ENCODE measurements at regions not wholly inside any gene's neighbourhood (a gene's known extent, or its start where the extent isn't known, plus 50 kb on each side); places are given as distances from the start of the nearest gene placed in this dataset.

- TF ChIP-seq BRCA1 (IDR thresholded peaks at IDR 0.05; ENCODE audit: low read depth, low read length) = no peak
Observed at GRCh38 chr4:138052806-138053632, 189.1 kb downstream of the SLC7A11 start (continued).

- H3K27ac ChIP-seq (ENCODE audit: control insufficient read depth, insufficient read depth) = no peak overlapping the region
- H4K20me1 ChIP-seq (ENCODE audit: control insufficient read depth, insufficient read depth) = no peaks in the 10 kb centered on the region
- ChIA-PET SMC1A (ENCODE audit: uncharacterized antibody, unreplicated experiment) (interaction anchor here (1.1 kb wide), 1 partner anchor 15 kb away, joined by 3 read pairs; no protein-coding TSS in a partner anchor), RAD21 (ENCODE audit: unreplicated experiment) (no interaction called here), CTCF (interaction anchor here (1.5 kb wide), 1 partner anchor 35 kb away, joined by 3 read pairs; no protein-coding TSS in a partner anchor), POLR2A (no interaction called here)
- H3K79me2 ChIP-seq (ENCODE audit: control insufficient read depth, insufficient read depth, low read length) = no peaks in the 10 kb centered on the region
- 2% methylated on average over 3 of the region's 3 CpGs for WGBS (ENCODE audit: insufficient coverage, insufficient replicate concordance, low lambda C conversion rate, missing lambda C conversion rate)
- H3K4me1 ChIP-seq (ENCODE audit: control insufficient read depth, insufficient read depth, low read length) = no peaks in the 10 kb centered on the region
- no peak overlapping the region for H3K4me2 ChIP-seq (ENCODE audit: control insufficient read depth, insufficient read depth)
- H3K27me3 ChIP-seq (replicated peaks in 1 of 2; ENCODE audit: control insufficient read depth in 2 of 2, insufficient read depth in 2 of 2, low read length in 1 of 2) = no peaks in the 10 kb centered on the region
- H3K36me3 ChIP-seq (ENCODE audit: control insufficient read depth in 2 of 2, insufficient read depth in 2 of 2, low read length in 1 of 2) = no peaks in the 10 kb centered on the region
- no peak for TF ChIP-seq ATF7 (IDR thresholded peaks at IDR 0.05; ENCODE audit: low read depth)
- TF ChIP-seq USF2 (IDR thresholded peaks at IDR 0.05; ENCODE audit: borderline replicate concordance, low read depth, low read length) = no peak
- no peak for TF ChIP-seq BHLHE40 (IDR thresholded peaks at IDR 0.05; ENCODE audit: borderline replicate concordance in 1 of 2, low read depth in 2 of 2, low read length in 1 of 2)
- TF ChIP-seq TBL1XR1 (IDR thresholded peaks at IDR 0.05; ENCODE audit: low read depth, low read length) = no peak
- BruUV-seq (replicated peaks) = no TSS peak
- DNase-seq (ENCODE audit: low read depth, low spot score) = no peak
- intact Hi-C loops (cut with micrococcal nuclease; ENCODE audit: unreplicated experiment) (no loop called here), in situ Hi-C loops (cut with MboI) (no loop called here)
- ATAC-seq = no peak
- no peak overlapping the region for H2AFZ ChIP-seq (ENCODE audit: control insufficient read depth, low read depth, low read length)
- no peak overlapping the region for H3K9ac ChIP-seq (ENCODE audit: control insufficient read depth, insufficient read depth, low read length)
- H3K9me3 ChIP-seq (replicated peaks; ENCODE audit: control insufficient read depth, insufficient read depth, low read length) = no peaks in the 10 kb centered on the region
- FAIRE-seq = no peak
- no peak overlapping the region for H3K4me3 ChIP-seq
Observed at GRCh38 chr4:138051157-138051556, 191.0 kb downstream of the SLC7A11 start.

Measured in GM12878 (cell line).